ENCODE measurements at regions not wholly inside any gene's neighbourhood (a gene's known extent, or its start where the extent isn't known, plus 50 kb on each side); places are given as distances from the start of the nearest gene placed in this dataset.

GRCh38 chr13:109647699-109648098 is 138.7 kb downstream of the IRS2 start (continued):
- TF ChIP-seq ZSCAN4 (tag by site-specific recombination; IDR thresholded peaks at IDR 0.05) (no peak), ZNF555 (tag by site-specific recombination; conservative IDR thresholded peaks at IDR 0.05) (no peak), FEZF1 (tag by site-specific recombination; IDR thresholded peaks at IDR 0.05) (no peak), ZNF223 (tag by site-specific recombination; IDR thresholded peaks at IDR 0.05) (no peak), ZNF114 (tag by site-specific recombination; IDR thresholded peaks at IDR 0.05) (no peak)

- no peak overlapping the region for H3K27ac ChIP-seq (ENCODE audit: extremely low read depth, low read depth, low read length)
- H3K4me3 ChIP-seq (ENCODE audit: low read depth, low read length): no peak overlapping the region
- CTCF ChIA-PET: no interaction called here
- no peaks in the 10 kb centered on the region for H3K36me3 ChIP-seq (ENCODE audit: control insufficient read depth in 2 of 2, insufficient read depth in 1 of 2, low read length in 2 of 2)
- POLR2A ChIA-PET: no interaction called here
- no peaks in the 10 kb centered on the region for H3K9me3 ChIP-seq (ENCODE audit: control insufficient read depth, insufficient read depth, low read depth, low read length)
- no peak for TF ChIP-seq ZNF777 (tag by site-specific recombination; IDR thresholded peaks at IDR 0.05; ENCODE audit: borderline replicate concordance)
- no peak for TF ChIP-seq ZNF513 (tag by site-specific recombination; IDR thresholded peaks at IDR 0.05)
- no peak for TF ChIP-seq ZNF26 (tag by site-specific recombination; IDR thresholded peaks at IDR 0.05)
- no peak for TF ChIP-seq PRDM1 (tag by site-specific recombination; IDR thresholded peaks at IDR 0.05)
- TF ChIP-seq ZNF24 (tag by site-specific recombination; IDR thresholded peaks at IDR 0.05): no peak
- TF ChIP-seq ZBTB1 (tag by site-specific recombination; IDR thresholded peaks at IDR 0.05): no peak
- TF ChIP-seq ZNF138 (tag by site-specific recombination; IDR thresholded peaks at IDR 0.05; ENCODE audit: borderline replicate concordance): no peak
- no peak for TF ChIP-seq ZNF558 (tag by site-specific recombination; IDR thresholded peaks at IDR 0.05)
- H3K4me1 ChIP-seq (ENCODE audit: control insufficient read depth, insufficient read depth, low read length): no peaks in the 10 kb centered on the region
These were observed 139.3 kb downstream of the IRS2 start for GRCh38 chr13:109647053-109647452.

- Histone ChIP-seq H3K36me3 (ENCODE audit: control insufficient read depth in 2 of 2, insufficient read depth in 1 of 2, low read length in 2 of 2) (no peaks in the 10 kb centered on the region), H3K9me3 (ENCODE audit: control insufficient read depth, insufficient read depth, low read depth, low read length) (no peaks in the 10 kb centered on the region), H3K27ac (ENCODE audit: extremely low read depth, low read depth, low read length) (no peak overlapping the region), H3K4me1 (ENCODE audit: control insufficient read depth, insufficient read depth, low read length) (no peaks in the 10 kb centered on the region), H3K4me3 (ENCODE audit: low read depth, low read length) (no peak overlapping the region)
- ChIA-PET POLR2A (no interaction called here), CTCF (interaction anchor here (0.6 kb wide), 1 partner anchor 491 kb away, joined by 4 read pairs; no protein-coding TSS in a partner anchor)
- TF ChIP-seq ZNF600 (tag by site-specific recombination; IDR thresholded peaks at IDR 0.05) (no peak), ZNF121 (tag by site-specific recombination; IDR thresholded peaks at IDR 0.05) (no peak), ZNF266 (tag by site-specific recombination; IDR thresholded peaks at IDR 0.05; ENCODE audit: low read depth) (no peak), ZNF341 (tag by site-specific recombination; IDR thresholded peaks at IDR 0.05; ENCODE audit: low read depth) (no peak), ZNF843 (tag by site-specific recombination; IDR thresholded peaks at IDR 0.05) (no peak), ZNF626 (tag by site-specific recombination; IDR thresholded peaks at IDR 0.05) (no peak), ZNF561 (tag by site-specific recombination; IDR thresholded peaks at IDR 0.05; ENCODE audit: borderline replicate concordance) (no peak), MZF1 (tag by site-specific recombination; IDR thresholded peaks at IDR 0.05; ENCODE audit: borderline replicate concordance) (no peak), ZBTB6 (tag by site-specific recombination; IDR thresholded peaks at IDR 0.05) (no peak), BCL11A (tag by site-specific recombination; IDR thresholded peaks at IDR 0.05; ENCODE audit: low read depth) (no peak), HIC1 (tag by site-specific recombination; IDR thresholded peaks at IDR 0.05) (no peak), KLF10 (tag by site-specific recombination; IDR thresholded peaks at IDR 0.05) (no peak), ZNF544 (tag by site-specific recombination; IDR thresholded peaks at IDR 0.05) (no peak), ZNF701 (tag by site-specific recombination; IDR thresholded peaks at IDR 0.05) (no peak), ZNF549 (tag by site-specific recombination; IDR thresholded peaks at IDR 0.05) (no peak)
These were observed 140.0 kb downstream of the IRS2 start for GRCh38 chr13:109646423-109646822.
